HG03064 (cell line): ENCODE measurements at regions not wholly inside any gene's neighbourhood (a gene's known extent, or its start where the extent isn't known, plus 50 kb on each side); places are given as distances from the start of the nearest gene placed in this dataset.

Source experiments
- ATAC-seq: cut with Tn5 transposase; IDR thresholded peaks from one replicate; pipeline ENCODE4 v1.9.1; 2021; ENCODE audit warnings: low read depth; ENCODE audit not compliant: unreplicated experiment

- ATAC-seq: no peak
Observed at GRCh38 chr2:20132990-20133535, 81.6 kb upstream of the LAPTM4A start.

- no peak for ATAC-seq
Observed at GRCh38 chr2:20130821-20131645, 79.6 kb upstream of the LAPTM4A start.

- no peak for ATAC-seq
Observed at GRCh38 chr2:20130160-20130560, 78.7 kb upstream of the LAPTM4A start.

GRCh38 chr2:20129331-20130159 lies 78.1 kb upstream of the LAPTM4A start:
- no peak for ATAC-seq

- no peak for ATAC-seq
Observed at GRCh38 chr2:20128506-20129330, 77.3 kb upstream of the LAPTM4A start.

- ATAC-seq: no peak
Observed at GRCh38 chr2:20126469-20126868, 75.0 kb upstream of the LAPTM4A start.

- ATAC-seq: no peak
Observed at GRCh38 chr2:20126040-20126439, 74.6 kb upstream of the LAPTM4A start.

GRCh38 chr2:20125616-20126015 lies 74.2 kb upstream of the LAPTM4A start:
- ATAC-seq: no peak

- ATAC-seq: no peak
Observed at GRCh38 chr2:20125164-20125563, 73.7 kb upstream of the LAPTM4A start.

- ATAC-seq: no peak
Observed at GRCh38 chr2:20123871-20124594, 72.6 kb upstream of the LAPTM4A start.

GRCh38 chr2:20122864-20123263 lies 71.4 kb upstream of the LAPTM4A start:
- ATAC-seq: no peak

- no peak for ATAC-seq
Observed at GRCh38 chr2:20120569-20121416, 69.4 kb upstream of the LAPTM4A start.

- no peak for ATAC-seq
Observed at GRCh38 chr2:20118051-20118450, 66.6 kb upstream of the LAPTM4A start.

- no peak for ATAC-seq
Observed at GRCh38 chr2:20115902-20116301, 64.5 kb upstream of the LAPTM4A start.

- ATAC-seq: no peak
Observed at GRCh38 chr2:20115374-20115773, 63.9 kb upstream of the LAPTM4A start.

- no peak for ATAC-seq
Observed at GRCh38 chr2:20113986-20114938, 62.8 kb upstream of the LAPTM4A start.

- no peak for ATAC-seq
Observed at GRCh38 chr2:20113004-20113796, 61.8 kb upstream of the LAPTM4A start.
